ENCODE measurements at regions not wholly inside any gene's neighbourhood (a gene's known extent, or its start where the extent isn't known, plus 50 kb on each side); places are given as distances from the start of the nearest gene placed in this dataset.
A peak's percentile ranks its signal among the peaks of the same experiment; 100 is the strongest.

DNA sequence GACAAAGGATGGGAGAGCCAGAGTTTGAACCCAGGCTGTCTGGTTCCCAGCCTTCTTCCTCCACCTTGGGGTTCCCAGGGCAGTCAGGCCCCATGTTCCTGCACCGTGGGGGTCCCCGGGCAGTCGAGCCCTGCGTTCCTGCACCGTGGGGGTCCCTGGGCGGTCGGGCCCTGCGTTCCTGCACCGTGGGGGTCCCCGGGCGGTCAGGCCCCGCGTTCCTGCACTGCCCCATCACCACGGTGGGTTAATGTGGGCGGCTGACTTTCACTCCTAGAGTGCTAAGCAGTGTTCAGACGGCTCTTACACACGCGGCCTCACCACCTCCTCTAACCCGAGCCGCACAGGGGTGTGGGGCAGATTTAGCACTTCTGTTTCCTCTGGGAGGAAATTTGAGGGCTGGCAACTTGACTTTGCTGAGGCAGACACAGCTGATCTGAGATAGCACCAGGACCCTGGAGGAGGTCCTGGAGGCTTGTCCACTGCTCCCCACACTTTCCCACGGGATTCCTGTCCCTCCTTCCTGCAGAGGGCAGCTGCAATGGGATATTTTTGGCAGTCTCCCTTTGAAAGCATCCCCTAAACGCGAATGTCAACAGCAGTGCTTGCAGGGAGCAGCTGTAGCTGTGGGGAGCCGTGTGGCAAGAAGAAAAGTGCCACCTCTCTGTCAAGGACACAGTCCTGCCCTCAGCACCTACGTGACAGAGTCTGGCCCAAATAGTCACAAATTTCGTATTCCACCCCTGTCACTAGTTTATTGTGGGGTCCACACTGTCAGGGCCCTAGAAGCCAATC lies 239.4 kb downstream of the TEX29 start:
- H3K27me3 ChIP-seq (ENCODE audit: control insufficient read depth in 2 of 2, insufficient read depth in 2 of 2, low read length in 2 of 2), result no peaks in the 10 kb centered on the region
- H2AFZ ChIP-seq (ENCODE audit: insufficient read depth, low read depth, low read length, poor library complexity, severe bottlenecking), result no peak overlapping the region
- no peaks in the 10 kb centered on the region for H3K9me3 ChIP-seq (replicated peaks in 1 of 2; ENCODE audit: control insufficient read depth in 1 of 2, insufficient read depth in 1 of 2, low read length in 2 of 2)
- 31% methylated on average over 15 of the region's 26 CpGs for WGBS (ENCODE audit: insufficient coverage)
- no peak overlapping the region for H3K27ac ChIP-seq (ENCODE audit: low read depth in 1 of 2, low read length in 2 of 2)
- no peak for DNase-seq
- H3K4me1 Mint-ChIP-seq, result no peaks in the 10 kb centered on the region
- no peak overlapping the region for H3K4me3 ChIP-seq (replicated peaks in 1 of 3; ENCODE audit: low read depth in 2 of 3, low read length in 3 of 3)
- no peak overlapping the region for H3K27ac Mint-ChIP-seq
- TF ChIP-seq, protein P1, sequence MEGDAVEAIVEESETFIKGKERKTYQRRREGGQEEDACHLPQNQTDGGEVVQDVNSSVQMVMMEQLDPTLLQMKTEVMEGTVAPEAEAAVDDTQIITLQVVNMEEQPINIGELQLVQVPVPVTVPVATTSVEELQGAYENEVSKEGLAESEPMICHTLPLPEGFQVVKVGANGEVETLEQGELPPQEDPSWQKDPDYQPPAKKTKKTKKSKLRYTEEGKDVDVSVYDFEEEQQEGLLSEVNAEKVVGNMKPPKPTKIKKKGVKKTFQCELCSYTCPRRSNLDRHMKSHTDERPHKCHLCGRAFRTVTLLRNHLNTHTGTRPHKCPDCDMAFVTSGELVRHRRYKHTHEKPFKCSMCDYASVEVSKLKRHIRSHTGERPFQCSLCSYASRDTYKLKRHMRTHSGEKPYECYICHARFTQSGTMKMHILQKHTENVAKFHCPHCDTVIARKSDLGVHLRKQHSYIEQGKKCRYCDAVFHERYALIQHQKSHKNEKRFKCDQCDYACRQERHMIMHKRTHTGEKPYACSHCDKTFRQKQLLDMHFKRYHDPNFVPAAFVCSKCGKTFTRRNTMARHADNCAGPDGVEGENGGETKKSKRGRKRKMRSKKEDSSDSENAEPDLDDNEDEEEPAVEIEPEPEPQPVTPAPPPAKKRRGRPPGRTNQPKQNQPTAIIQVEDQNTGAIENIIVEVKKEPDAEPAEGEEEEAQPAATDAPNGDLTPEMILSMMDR (IDR thresholded peaks at IDR 0.05), result no peak
- H4K20me1 ChIP-seq (ENCODE audit: insufficient read depth, low read length), result no peaks in the 10 kb centered on the region
- no peak overlapping the region for H3K9ac ChIP-seq (ENCODE audit: insufficient read depth, low read length, poor library complexity, severe bottlenecking)
- H3K4me3 Mint-ChIP-seq, result no peak overlapping the region
- H3K36me3 ChIP-seq (replicated peaks in 1 of 2; ENCODE audit: control insufficient read depth in 1 of 2, insufficient read depth in 2 of 2, low read length in 2 of 2), result no peaks in the 10 kb centered on the region
- H3K36me3 Mint-ChIP-seq, result no peaks in the 10 kb centered on the region
- no peak overlapping the region for H3K4me2 ChIP-seq (replicated peaks; ENCODE audit: extremely low read depth, low read length, poor library complexity, severe bottlenecking)
- no peaks in the 10 kb centered on the region for H3K4me1 ChIP-seq (ENCODE audit: control insufficient read depth in 1 of 2, insufficient read depth in 2 of 2, low read length in 2 of 2)
- peaks cover 0 to 4% (median 0%) of the 10 kb centered on the region in 7 donors for H3K9me3 Mint-ChIP-seq
- H3K79me2 ChIP-seq (ENCODE audit: insufficient read depth, low read length), result no peaks in the 10 kb centered on the region
- intact Hi-C loops (cut with micrococcal nuclease), result no loop called here
- H3K27me3 Mint-ChIP-seq (ENCODE audit: low read depth in 3 of 3), result peaks cover 0 to 6% (median 5%) of the 10 kb centered on the region in 3 donors

DNA sequence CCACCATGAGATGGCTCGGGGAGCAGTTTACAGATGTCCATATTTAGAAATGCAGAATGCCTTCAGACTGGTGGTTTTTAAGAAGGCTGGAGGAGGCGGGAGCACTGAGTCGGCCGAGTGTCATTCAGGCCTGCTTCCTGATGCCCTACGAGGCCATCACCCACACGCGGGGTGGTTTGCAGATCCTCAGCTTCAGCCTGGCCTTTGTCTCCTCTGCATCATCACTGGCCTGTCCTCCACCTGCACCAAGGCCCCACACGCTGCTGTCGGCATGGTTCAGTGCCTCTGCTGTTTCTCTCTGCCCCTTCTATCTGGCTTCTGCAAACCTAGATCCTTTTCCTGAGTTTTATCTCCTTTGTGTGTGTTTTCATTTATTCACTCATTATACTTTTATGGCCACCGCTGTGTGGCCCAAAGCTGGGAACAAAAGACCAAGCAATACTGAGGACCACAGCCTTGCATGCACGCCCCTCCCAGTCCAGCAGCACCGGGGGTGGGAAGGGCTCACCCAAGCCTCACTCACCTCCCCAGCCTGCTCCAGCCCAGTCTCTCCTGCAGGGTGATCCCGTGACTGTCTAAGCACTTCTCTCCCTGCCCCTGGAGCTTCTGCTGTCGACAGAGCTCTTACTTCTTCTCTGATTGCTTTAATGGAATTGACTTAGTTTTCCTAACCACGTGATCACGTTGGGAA lies 240.8 kb downstream of the TEX29 start:
- Histone ChIP-seq H3K4me1 (ENCODE audit: control insufficient read depth in 1 of 2, insufficient read depth in 2 of 2, low read length in 2 of 2) (no peaks in the 10 kb centered on the region), H3K4me2 (replicated peaks; ENCODE audit: extremely low read depth, low read length, poor library complexity, severe bottlenecking) (no peak overlapping the region), H3K79me2 (ENCODE audit: insufficient read depth, low read length) (no peaks in the 10 kb centered on the region), H2AFZ (ENCODE audit: insufficient read depth, low read depth, low read length, poor library complexity, severe bottlenecking) (no peak overlapping the region), H4K20me1 (ENCODE audit: insufficient read depth, low read length) (no peaks in the 10 kb centered on the region), H3K4me3 (replicated peaks in 1 of 3; ENCODE audit: low read depth in 2 of 3, low read length in 3 of 3) (no peak overlapping the region), H3K36me3 (replicated peaks in 1 of 2; ENCODE audit: control insufficient read depth in 1 of 2, insufficient read depth in 2 of 2, low read length in 2 of 2) (no peaks in the 10 kb centered on the region), H3K9ac (ENCODE audit: insufficient read depth, low read length, poor library complexity, severe bottlenecking) (no peak overlapping the region), H3K27me3 (ENCODE audit: control insufficient read depth in 2 of 2, insufficient read depth in 2 of 2, low read length in 2 of 2) (no peaks in the 10 kb centered on the region), H3K9me3 (replicated peaks in 1 of 2; ENCODE audit: control insufficient read depth in 1 of 2, insufficient read depth in 1 of 2, low read length in 2 of 2) (peaks cover 0 to 7% of the 10 kb centered on the region in 2 donors), H3K27ac (ENCODE audit: low read depth in 1 of 2, low read length in 2 of 2) (no peak overlapping the region)
- DNase-seq, result no peak
- Mint-ChIP-seq H3K4me3 (no peak overlapping the region), H3K4me1 (no peaks in the 10 kb centered on the region), H3K36me3 (no peaks in the 10 kb centered on the region), H3K27ac (peak overlapping the region in 1 of 7 donors; percentile 17), H3K27me3 (ENCODE audit: low read depth in 3 of 3) (peaks cover 0 to 6% (median 5%) of the 10 kb centered on the region in 3 donors), H3K9me3 (peaks cover 0 to 6% (median 2%) of the 10 kb centered on the region in 7 donors)
- intact Hi-C loops (cut with micrococcal nuclease), result no loop called here
- TF ChIP-seq, protein P1 (IDR thresholded peaks at IDR 0.05), result no peak
- WGBS (ENCODE audit: insufficient coverage), result 97% methylated on average over 11 of the region's 16 CpGs

Measured in CD14-positive monocyte (primary cell).